Neural cell (in vitro differentiated cells): ENCODE measurements at regions not wholly inside any gene's neighbourhood (a gene's known extent, or its start where the extent isn't known, plus 50 kb on each side); places are given as distances from the start of the nearest gene placed in this dataset.

Experiments
- H2AFZ ChIP-seq: fragments of 200-600, 300-800 bp; sonication (generic), shearing (Covaris generic); 2 replicates; pipeline ENCODE4 v1.6.0; 2014; ENCODE audit warnings: low read depth, mild to moderate bottlenecking, antibody characterized with exemption, low read length, moderate library complexity
- H3F3A ChIP-seq: fragments of 200-600 bp; shearing (Covaris generic); 2 replicates; pipeline ENCODE4 v1.6.1; 2016; ENCODE audit warnings: mild to moderate bottlenecking, moderate library complexity, mixed read lengths, antibody characterized with exemption, low read length; ENCODE audit not compliant: insufficient read depth, poor library complexity, severe bottlenecking
- H3K27ac ChIP-seq: fragments of 200-600, 300-800 bp; sonication (generic), shearing (Covaris generic); 2 replicates; pipeline ENCODE4 v1.5.1; 2014; ENCODE audit warnings: mild to moderate bottlenecking, low read length, moderate library complexity
- H3K27me3 ChIP-seq: fragments of 300-800, 200-600 bp; sonication (generic), shearing (Covaris generic); 2 replicates; pipeline ENCODE4 v1.6.0; 2014; ENCODE audit warnings: mild to moderate bottlenecking, low read depth, low read length, moderate library complexity; ENCODE audit not compliant: insufficient read depth
- H3K36me3 ChIP-seq: fragments of 300-800, 200-600 bp; sonication (generic), shearing (Covaris generic); 2 replicates; pipeline ENCODE4 v1.5.1; 2014; ENCODE audit warnings: mild to moderate bottlenecking, antibody characterized with exemption, low read length, moderate library complexity; ENCODE audit not compliant: insufficient read depth
- H3K4me2 ChIP-seq: fragments of 300-800, 200-600 bp; sonication (generic), shearing (Covaris generic); 2 replicates; pipeline ENCODE4 v1.6.0; 2014; ENCODE audit warnings: mild to moderate bottlenecking, low read length
- H3K4me3 ChIP-seq: fragments of 300-800, 200-600 bp; sonication (generic), shearing (Covaris generic); 2 replicates; pipeline ENCODE4 v1.5.1; 2014; ENCODE audit warnings: mild to moderate bottlenecking, low read length, moderate library complexity
- H3K79me2 ChIP-seq: fragments of 200-600 bp; shearing (Covaris generic); replicated peaks from 2 replicates; pipeline ENCODE4 v1.6.0; 2014; ENCODE audit warnings: mild to moderate bottlenecking, low read length, moderate library complexity; ENCODE audit not compliant: insufficient read depth
- H3K9ac ChIP-seq: fragments of 300-800, 200-600 bp; sonication (generic), shearing (Covaris generic); 2 replicates; pipeline ENCODE4 v1.6.1; 2016; ENCODE audit warnings: mild to moderate bottlenecking, low read length, mixed read lengths
- H3K9me2 ChIP-seq: fragments of 200-600 bp; shearing (Covaris generic); 2 replicates; pipeline ENCODE4 v1.6.1; 2016; ENCODE audit warnings: mild to moderate bottlenecking, low read length, mixed read lengths; ENCODE audit not compliant: insufficient read depth
- H3K9me3 ChIP-seq: fragments of 200-600, 300-800 bp; sonication (generic), shearing (Covaris generic); 2 replicates; pipeline ENCODE4 v1.6.1; 2016; ENCODE audit warnings: mild to moderate bottlenecking, mixed run types, low read length, moderate library complexity, mixed read lengths
- H4K20me1 ChIP-seq: fragments of 200-600 bp; shearing (Covaris generic); 2 replicates; pipeline ENCODE4 v1.6.1; 2016; ENCODE audit warnings: mild to moderate bottlenecking, mixed run types; ENCODE audit not compliant: insufficient read depth
- EP300 ChIP-seq: fragments of 450-650 bp; conservative IDR thresholded peaks from 2 replicates; pipeline ENCODE4 v1.6.1; 2014; ENCODE audit warnings: antibody characterized with exemption, mild to moderate bottlenecking, moderate library complexity; ENCODE audit not compliant: poor library complexity, severe bottlenecking
- EZH2 ChIP-seq: fragments of 200-600, 300-800 bp; shearing (Covaris generic), sonication (generic); IDR thresholded peaks from 2 replicates; pipeline ENCODE4 v1.6.1; 2014; ENCODE audit warnings: antibody characterized with exemption, low read length, borderline replicate concordance, mild to moderate bottlenecking; ENCODE audit not compliant: insufficient read depth, poor library complexity, severe bottlenecking
- MXI1 ChIP-seq: fragments of 450-650 bp; conservative IDR thresholded peaks from 2 replicates; pipeline ENCODE4 v1.6.1; 2014; ENCODE audit warnings: antibody characterized with exemption, mild to moderate bottlenecking; ENCODE audit not compliant: poor library complexity, severe bottlenecking
- POLR2AphosphoS5 ChIP-seq: IDR thresholded peaks from 2 replicates; pipeline ENCODE4 v1.6.1; 2012
- RAD21 ChIP-seq: fragments of 450-650 bp; conservative IDR thresholded peaks from 2 replicates; pipeline ENCODE4 v1.6.1; 2014; ENCODE audit warnings: antibody characterized with exemption, mild to moderate bottlenecking, moderate library complexity
- SMC3 ChIP-seq: fragments of 450-650 bp; conservative IDR thresholded peaks from 2 replicates; pipeline ENCODE4 v1.6.1; 2014; ENCODE audit warnings: antibody characterized with exemption, mild to moderate bottlenecking, moderate library complexity; ENCODE audit not compliant: poor library complexity
- TAF1 ChIP-seq: IDR thresholded peaks from 2 replicates; pipeline ENCODE4 v1.6.1; 2012; ENCODE audit warnings: low read depth
- TF ChIP-seq, protein P1 (sequence below): fragments of 450-650 bp; IDR thresholded peaks from 2 replicates; pipeline ENCODE4 v1.5.1; 2014; ENCODE audit warnings: antibody characterized with exemption, mild to moderate bottlenecking, moderate library complexity; ENCODE audit not compliant: poor library complexity, severe bottlenecking
- TF ChIP-seq, protein P2 (sequence below): IDR thresholded peaks from 2 replicates; pipeline ENCODE4 v1.6.1; 2012; ENCODE audit warnings: borderline replicate concordance

GRCh38 chr18:27579364-27579763 lies 394.3 kb upstream of the CHST9 start:
- H3K4me3 ChIP-seq: no peak overlapping the region
- no peaks in the 10 kb centered on the region for H3K27me3 ChIP-seq
- no peak overlapping the region for H3K27ac ChIP-seq
- no peaks in the 10 kb centered on the region for H3K9me3 ChIP-seq
- no peaks in the 10 kb centered on the region for H3K9me2 ChIP-seq
- no peak overlapping the region for H2AFZ ChIP-seq
- TF ChIP-seq, protein P1, sequence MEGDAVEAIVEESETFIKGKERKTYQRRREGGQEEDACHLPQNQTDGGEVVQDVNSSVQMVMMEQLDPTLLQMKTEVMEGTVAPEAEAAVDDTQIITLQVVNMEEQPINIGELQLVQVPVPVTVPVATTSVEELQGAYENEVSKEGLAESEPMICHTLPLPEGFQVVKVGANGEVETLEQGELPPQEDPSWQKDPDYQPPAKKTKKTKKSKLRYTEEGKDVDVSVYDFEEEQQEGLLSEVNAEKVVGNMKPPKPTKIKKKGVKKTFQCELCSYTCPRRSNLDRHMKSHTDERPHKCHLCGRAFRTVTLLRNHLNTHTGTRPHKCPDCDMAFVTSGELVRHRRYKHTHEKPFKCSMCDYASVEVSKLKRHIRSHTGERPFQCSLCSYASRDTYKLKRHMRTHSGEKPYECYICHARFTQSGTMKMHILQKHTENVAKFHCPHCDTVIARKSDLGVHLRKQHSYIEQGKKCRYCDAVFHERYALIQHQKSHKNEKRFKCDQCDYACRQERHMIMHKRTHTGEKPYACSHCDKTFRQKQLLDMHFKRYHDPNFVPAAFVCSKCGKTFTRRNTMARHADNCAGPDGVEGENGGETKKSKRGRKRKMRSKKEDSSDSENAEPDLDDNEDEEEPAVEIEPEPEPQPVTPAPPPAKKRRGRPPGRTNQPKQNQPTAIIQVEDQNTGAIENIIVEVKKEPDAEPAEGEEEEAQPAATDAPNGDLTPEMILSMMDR: no peak
- no peak for TF ChIP-seq MXI1
- TF ChIP-seq, protein P2, sequence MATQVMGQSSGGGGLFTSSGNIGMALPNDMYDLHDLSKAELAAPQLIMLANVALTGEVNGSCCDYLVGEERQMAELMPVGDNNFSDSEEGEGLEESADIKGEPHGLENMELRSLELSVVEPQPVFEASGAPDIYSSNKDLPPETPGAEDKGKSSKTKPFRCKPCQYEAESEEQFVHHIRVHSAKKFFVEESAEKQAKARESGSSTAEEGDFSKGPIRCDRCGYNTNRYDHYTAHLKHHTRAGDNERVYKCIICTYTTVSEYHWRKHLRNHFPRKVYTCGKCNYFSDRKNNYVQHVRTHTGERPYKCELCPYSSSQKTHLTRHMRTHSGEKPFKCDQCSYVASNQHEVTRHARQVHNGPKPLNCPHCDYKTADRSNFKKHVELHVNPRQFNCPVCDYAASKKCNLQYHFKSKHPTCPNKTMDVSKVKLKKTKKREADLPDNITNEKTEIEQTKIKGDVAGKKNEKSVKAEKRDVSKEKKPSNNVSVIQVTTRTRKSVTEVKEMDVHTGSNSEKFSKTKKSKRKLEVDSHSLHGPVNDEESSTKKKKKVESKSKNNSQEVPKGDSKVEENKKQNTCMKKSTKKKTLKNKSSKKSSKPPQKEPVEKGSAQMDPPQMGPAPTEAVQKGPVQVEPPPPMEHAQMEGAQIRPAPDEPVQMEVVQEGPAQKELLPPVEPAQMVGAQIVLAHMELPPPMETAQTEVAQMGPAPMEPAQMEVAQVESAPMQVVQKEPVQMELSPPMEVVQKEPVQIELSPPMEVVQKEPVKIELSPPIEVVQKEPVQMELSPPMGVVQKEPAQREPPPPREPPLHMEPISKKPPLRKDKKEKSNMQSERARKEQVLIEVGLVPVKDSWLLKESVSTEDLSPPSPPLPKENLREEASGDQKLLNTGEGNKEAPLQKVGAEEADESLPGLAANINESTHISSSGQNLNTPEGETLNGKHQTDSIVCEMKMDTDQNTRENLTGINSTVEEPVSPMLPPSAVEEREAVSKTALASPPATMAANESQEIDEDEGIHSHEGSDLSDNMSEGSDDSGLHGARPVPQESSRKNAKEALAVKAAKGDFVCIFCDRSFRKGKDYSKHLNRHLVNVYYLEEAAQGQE: no peak
- no peak for TF ChIP-seq EP300
- TF ChIP-seq POLR2AphosphoS5: no peak
- no peaks in the 10 kb centered on the region for H4K20me1 ChIP-seq
- no peaks in the 10 kb centered on the region for H3K79me2 ChIP-seq
- no peaks in the 10 kb centered on the region for H3F3A ChIP-seq
- no peak overlapping the region for H3K4me2 ChIP-seq
- no peak overlapping the region for H3K9ac ChIP-seq
- no peaks in the 10 kb centered on the region for H3K36me3 ChIP-seq

DNA sequence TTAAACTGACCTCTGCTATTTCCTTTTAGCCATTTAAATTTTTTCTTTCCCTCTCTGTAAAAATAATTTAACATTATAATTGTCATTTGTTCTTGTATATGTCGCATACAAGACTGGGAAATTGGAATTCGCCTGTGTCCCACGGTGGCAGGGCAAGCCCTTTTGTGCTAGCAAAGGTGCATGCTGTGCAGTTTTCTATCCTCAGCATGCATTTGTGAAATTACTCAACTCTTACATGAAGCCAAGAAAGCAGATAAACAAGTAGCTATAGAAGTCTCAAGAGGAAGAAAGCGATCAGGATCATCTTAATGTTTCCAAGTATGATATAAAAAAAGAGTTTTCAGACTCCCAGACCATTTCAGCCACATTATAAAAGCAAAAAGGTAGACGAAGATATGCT lies 392.6 kb upstream of the CHST9 start:
- Histone ChIP-seq H3K36me3 (no peaks in the 10 kb centered on the region), H3F3A (no peaks in the 10 kb centered on the region), H3K9me3 (no peaks in the 10 kb centered on the region), H3K4me3 (peak overlapping the region; percentile 25), H3K27me3 (no peaks in the 10 kb centered on the region), H3K27ac (no peak overlapping the region), H3K9ac (no peak overlapping the region), H3K9me2 (no peaks in the 10 kb centered on the region), H3K79me2 (no peaks in the 10 kb centered on the region), H4K20me1 (no peaks in the 10 kb centered on the region), H2AFZ (no peak overlapping the region), H3K4me2 (peak overlapping the region; percentile 61)
- TF ChIP-seq SMC3: no peak
- TF ChIP-seq EP300: peak; percentile 22

- TF ChIP-seq POLR2AphosphoS5: no peak
- TF ChIP-seq SMC3: no peak
- TF ChIP-seq MXI1: no peak
- TF ChIP-seq, protein P2: no peak
- TF ChIP-seq TAF1: no peak
- TF ChIP-seq, protein P1: no peak
- TF ChIP-seq EP300: no peak
- no peak for TF ChIP-seq EZH2
- TF ChIP-seq RAD21: no peak
- Histone ChIP-seq H3K79me2 (no peaks in the 10 kb centered on the region), H3K9ac (no peak overlapping the region), H3K9me3 (no peaks in the 10 kb centered on the region), H3K9me2 (no peaks in the 10 kb centered on the region), H3K27ac (no peak overlapping the region), H3K27me3 (no peaks in the 10 kb centered on the region), H3K36me3 (no peaks in the 10 kb centered on the region), H4K20me1 (no peaks in the 10 kb centered on the region), H3K4me3 (no peak overlapping the region), H2AFZ (no peak overlapping the region), H3K4me2 (no peak overlapping the region), H3F3A (no peaks in the 10 kb centered on the region)
Observed at GRCh38 chr18:27577265-27577664, 392.2 kb upstream of the CHST9 start.
